Kidney (tissue), 13 donors: ENCODE measurements at regions not wholly inside any gene's neighbourhood (a gene's known extent, or its start where the extent isn't known, plus 50 kb on each side); places are given as distances from the start of the nearest gene placed in this dataset.
A peak's percentile ranks its signal among the peaks of the same experiment; 100 is the strongest.

Experiments
- DNase-seq, 5 donors: peaks; one replicate each; pipeline ENCODE4 v3.0.0-alpha.2; 2013 to 2020
- FAIRE-seq: peaks from 2 replicates; lab custom pipeline; 2012; peaks lifted over from hg19 to GRCh38; lab: Jason Lieb, UNC
- H3K27ac ChIP-seq, 2 donors: one replicate each; pipeline ENCODE4 v1.7.0; 2013; ENCODE audit warnings: low read depth in 2 of 2, low read length in 2 of 2, inconsistent platforms in 1 of 2
- H3K27me3 ChIP-seq: one replicate; pipeline ENCODE4 v1.7.1; 2013; ENCODE audit warnings: low read length, inconsistent platforms; ENCODE audit not compliant: control insufficient read depth, insufficient read depth
- H3K36me3 ChIP-seq, 3 donors: one replicate each; pipeline versions ENCODE4 v1.7.0 to v1.7.1; 2013; ENCODE audit warnings: low read length in 3 of 3, control low read depth in 1 of 3, inconsistent platforms in 1 of 3; ENCODE audit not compliant: insufficient read depth in 3 of 3, control insufficient read depth in 2 of 3
- H3K4me1 ChIP-seq, 3 donors: one replicate each; pipeline versions ENCODE4 v1.7.0 to v1.7.1; 2013; ENCODE audit warnings: low read length in 3 of 3, inconsistent platforms in 1 of 3, low read depth in 1 of 3; ENCODE audit not compliant: control insufficient read depth in 2 of 3, insufficient read depth in 2 of 3
- H3K4me3 ChIP-seq, 3 donors: one replicate each; pipeline versions ENCODE4 v1.7.0 to v1.8.1; 2013; ENCODE audit warnings: low read length in 3 of 3, control low read depth in 1 of 3, inconsistent platforms in 1 of 3
- H3K9ac ChIP-seq, 3 donors: one replicate each; pipeline versions ENCODE4 v1.7.0 to v1.7.1; 2013; ENCODE audit warnings: low read length in 3 of 3, control low read depth in 1 of 3, inconsistent platforms in 1 of 3
- H3K9me3 ChIP-seq, 3 donors: one replicate each; pipeline versions ENCODE4 v1.7.0 to v1.7.1; 2013; ENCODE audit warnings: low read length in 3 of 3, control low read depth in 1 of 3, inconsistent platforms in 1 of 3; ENCODE audit not compliant: control insufficient read depth in 2 of 3, insufficient read depth in 1 of 3
- CTCF ChIP-seq: IDR thresholded peaks from 3 replicates; pipeline ENCODE4 v1.5.1; 2012; ENCODE audit warnings: mild to moderate bottlenecking, moderate library complexity, borderline replicate concordance; ENCODE audit not compliant: insufficient read depth; ENCODE audit errors: extremely low read depth
- intact Hi-C: fragments of 100-400 bp; cut with DNase I; formaldehyde crosslinking; loops from one replicate; pipeline ENCODE4 v1.11.1; 2022
- donor health status: control.
- donor health status: control.
- donor health status: control.
- donor health status: control.
- donor health status: control.
- donor health status: DM: yes; HTN: yes; CAD: no.
- donor health status: Normal renal cell carcinoma (clear cell type).

- intact Hi-C loops, result no loop called here
- H3K9me3 ChIP-seq, result no peaks in the 10 kb centered on the region
- no peak overlapping the region for H3K4me3 ChIP-seq
- no peak overlapping the region for H3K9ac ChIP-seq
- no peaks in the 10 kb centered on the region for H3K36me3 ChIP-seq
- no peaks in the 10 kb centered on the region for H3K27me3 ChIP-seq
- peak in 1 of 5 donors; percentile 45 for DNase-seq
- no peak overlapping the region for H3K27ac ChIP-seq
- no peak for TF ChIP-seq CTCF
- FAIRE-seq, result no peak
- no peaks in the 10 kb centered on the region for H3K4me1 ChIP-seq
These were observed 153.4 kb upstream of the PELI2 start for GRCh38 chr14:55964821-55965220.

GRCh38 chr14:55965851-55966250 is 152.4 kb upstream of the PELI2 start:
- Histone ChIP-seq H3K4me1 (no peaks in the 10 kb centered on the region), H3K9me3 (no peaks in the 10 kb centered on the region), H3K4me3 (no peak overlapping the region), H3K9ac (no peak overlapping the region), H3K27ac (no peak overlapping the region), H3K27me3 (no peaks in the 10 kb centered on the region), H3K36me3 (no peaks in the 10 kb centered on the region)
- no peak for FAIRE-seq
- DNase-seq, result no peak
- intact Hi-C loops, result no loop called here
- TF ChIP-seq CTCF, result no peak

GRCh38 chr14:55968741-55969140 is 149.5 kb upstream of the PELI2 start:
- no peak for TF ChIP-seq CTCF
- Histone ChIP-seq H3K27ac (no peak overlapping the region), H3K4me3 (no peak overlapping the region), H3K9me3 (no peaks in the 10 kb centered on the region), H3K36me3 (no peaks in the 10 kb centered on the region), H3K4me1 (peaks cover 0 to 6% (median 4%) of the 10 kb centered on the region in 3 donors), H3K27me3 (no peaks in the 10 kb centered on the region), H3K9ac (no peak overlapping the region)
- FAIRE-seq, result no peak
- no peak for DNase-seq
- intact Hi-C loops, result no loop called here

- FAIRE-seq (peak; percentile 49), DNase-seq (peak in 3 of 5 donors; percentile 38 to 90 (median 89))
- Histone ChIP-seq H3K27ac (no peak overlapping the region), H3K4me1 (peaks cover 7 to 25% (median 15%) of the 10 kb centered on the region in 3 donors), H3K36me3 (no peaks in the 10 kb centered on the region), H3K27me3 (no peaks in the 10 kb centered on the region), H3K4me3 (no peak overlapping the region), H3K9me3 (no peaks in the 10 kb centered on the region), H3K9ac (no peak overlapping the region)
- intact Hi-C loops, result no loop called here
- TF ChIP-seq CTCF, result no peak
These were observed 144.9 kb upstream of the PELI2 start for GRCh38 chr14:55973285-55973800.
